GM18870 (cell line): ENCODE measurements at regions not wholly inside any gene's neighbourhood (a gene's known extent, or its start where the extent isn't known, plus 50 kb on each side); places are given as distances from the start of the nearest gene placed in this dataset.
"Not testable (repeated sequence)": the region's sequence is repeated elsewhere in the genome, so short reads cannot be mapped to it uniquely, and the experiment has no call there.

Experiments used
- ATAC-seq: cut with Tn5 transposase; IDR thresholded peaks from one replicate; pipeline ENCODE4 v1.9.1; 2021; ENCODE audit warnings: moderate library complexity; ENCODE audit not compliant: unreplicated experiment

DNA sequence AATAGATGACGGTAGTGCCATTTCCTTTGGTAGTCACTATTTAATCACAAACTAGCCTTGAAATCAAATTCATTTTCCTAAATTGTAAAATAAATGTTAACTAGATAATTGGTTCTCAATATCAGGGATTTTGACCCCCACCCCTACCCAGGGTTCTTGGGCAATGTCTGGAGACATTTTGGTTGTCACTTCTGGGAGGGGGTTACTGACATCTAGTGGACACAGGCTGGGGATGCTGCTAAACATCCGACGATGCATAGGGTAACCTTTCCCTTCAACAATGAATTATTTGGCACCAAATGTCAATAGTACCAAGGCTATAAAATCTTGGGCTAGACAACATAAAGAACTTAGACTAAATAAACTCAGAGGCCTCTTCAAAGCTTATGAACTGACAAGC is 285.8 kb upstream of the TRPC5 start:
- no peak for ATAC-seq

GRCh38 chrX:112367065-112367464 is 284.5 kb upstream of the TRPC5 start:
- ATAC-seq, result no peak

DNA sequence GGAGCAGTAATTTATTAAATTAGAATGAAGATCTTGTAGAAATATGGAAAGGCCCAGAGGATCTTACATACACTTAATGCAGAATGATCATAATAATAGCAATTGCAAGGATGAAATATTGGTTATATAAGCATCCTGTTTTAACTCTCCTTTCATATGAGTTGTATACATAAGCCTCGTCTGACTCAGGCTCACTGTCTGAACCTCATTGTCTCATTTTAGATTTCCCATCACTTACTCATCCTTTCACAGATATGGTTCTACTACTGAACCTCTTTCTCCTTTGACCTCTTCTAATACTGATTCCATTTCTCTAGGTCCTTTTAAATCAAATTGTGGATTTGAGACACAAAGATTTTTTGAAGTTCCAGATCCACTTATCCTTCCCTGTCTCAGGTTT is 277.3 kb upstream of the TRPC5 start:
- no peak for ATAC-seq

GRCh38 chrX:112355931-112356330 is 273.4 kb upstream of the TRPC5 start:
- no peak for ATAC-seq

GRCh38 chrX:112341598-112341997 is 259.0 kb upstream of the TRPC5 start:
- ATAC-seq, result no peak

DNA sequence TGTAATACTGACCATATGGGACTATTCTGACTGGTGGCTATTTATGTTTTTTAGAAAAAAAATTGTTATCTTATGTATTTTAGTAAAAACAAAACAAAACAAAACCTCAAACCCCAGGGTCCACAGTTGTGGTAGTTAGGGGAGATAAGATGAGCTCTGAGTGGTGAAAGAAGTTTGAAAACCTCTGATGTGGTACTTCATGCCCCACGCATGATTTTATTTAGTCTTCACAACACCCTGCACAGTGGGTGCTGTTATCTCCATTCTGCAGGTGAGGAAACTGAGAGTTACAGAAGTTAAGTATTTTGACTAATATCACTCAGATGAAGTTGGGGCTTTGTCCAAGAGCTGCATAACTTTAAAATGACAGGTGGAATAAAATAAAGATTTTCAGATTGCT is 230.6 kb upstream of the TRPC5 start:
- ATAC-seq, result no peak

GRCh38 chrX:112306027-112306426 is 223.5 kb upstream of the TRPC5 start:
- ATAC-seq, result no peak

- ATAC-seq, result no peak
Observed at GRCh38 chrX:112279940-112280339, 197.4 kb upstream of the TRPC5 start.

DNA sequence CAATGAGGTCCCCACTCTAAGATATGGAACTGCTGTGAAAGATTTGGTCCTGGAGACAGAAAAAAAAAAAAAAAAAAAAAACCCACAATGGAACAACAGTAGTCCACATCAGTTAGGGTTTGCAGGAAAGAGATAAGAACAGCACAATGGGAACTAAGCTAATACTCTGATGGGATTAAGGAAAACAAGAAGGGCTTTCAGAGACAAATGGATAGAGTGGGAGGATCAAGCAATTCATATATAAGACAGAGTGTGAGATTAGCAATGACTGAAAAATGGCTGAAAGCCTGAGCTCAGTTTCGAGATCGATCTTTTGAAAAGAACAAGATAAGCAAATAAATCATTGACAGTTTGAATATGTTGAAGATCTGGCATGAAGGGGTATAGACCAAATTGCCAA is 188.4 kb upstream of the TRPC5 start:
- no peak for ATAC-seq

DNA sequence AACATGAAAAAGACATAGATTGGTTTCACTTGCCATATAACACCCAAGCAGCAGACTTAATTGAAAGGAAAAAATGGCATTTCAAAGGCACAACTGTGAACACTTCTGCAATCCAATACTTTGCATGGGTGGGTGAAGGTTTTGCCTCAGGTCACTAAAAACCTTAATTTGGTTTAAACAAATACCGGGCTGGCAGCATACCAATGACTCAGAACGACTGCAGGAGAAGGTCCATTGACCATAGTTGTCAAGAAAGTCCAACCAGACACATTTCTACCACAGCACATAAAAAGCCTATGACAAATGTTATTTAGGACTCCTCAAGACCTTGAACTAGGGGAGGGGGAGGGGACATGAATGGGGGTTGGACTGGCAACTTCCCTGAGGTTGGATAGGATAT is 183.6 kb upstream of the TRPC5 start:
- ATAC-seq, result no peak

- ATAC-seq, result no peak
Observed at GRCh38 chrX:112259375-112259774, 176.8 kb upstream of the TRPC5 start.

DNA sequence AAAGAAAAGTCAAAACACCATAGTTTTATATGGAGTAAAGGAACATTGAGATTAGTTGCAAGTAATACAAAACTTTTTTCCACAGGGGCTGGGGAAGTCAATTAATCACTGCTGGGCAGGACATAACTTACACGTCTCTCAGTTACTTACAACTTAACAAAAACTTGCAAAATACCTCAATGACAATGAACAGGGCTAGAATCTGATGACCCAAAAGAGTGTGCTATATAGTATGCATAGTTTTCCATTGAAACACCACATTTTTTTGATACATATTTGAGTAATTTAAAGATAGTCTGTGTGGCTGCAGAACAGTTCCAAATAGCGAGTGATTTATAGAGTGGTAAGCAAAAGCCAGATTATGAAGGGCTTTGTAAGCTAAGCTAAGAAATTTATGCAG is 172.3 kb upstream of the TRPC5 start:
- no peak for ATAC-seq

- ATAC-seq, result no peak
Observed at GRCh38 chrX:112247714-112248113, 165.1 kb upstream of the TRPC5 start.

- no peak for ATAC-seq
Observed at GRCh38 chrX:112235547-112235946, 153.0 kb upstream of the TRPC5 start.

DNA sequence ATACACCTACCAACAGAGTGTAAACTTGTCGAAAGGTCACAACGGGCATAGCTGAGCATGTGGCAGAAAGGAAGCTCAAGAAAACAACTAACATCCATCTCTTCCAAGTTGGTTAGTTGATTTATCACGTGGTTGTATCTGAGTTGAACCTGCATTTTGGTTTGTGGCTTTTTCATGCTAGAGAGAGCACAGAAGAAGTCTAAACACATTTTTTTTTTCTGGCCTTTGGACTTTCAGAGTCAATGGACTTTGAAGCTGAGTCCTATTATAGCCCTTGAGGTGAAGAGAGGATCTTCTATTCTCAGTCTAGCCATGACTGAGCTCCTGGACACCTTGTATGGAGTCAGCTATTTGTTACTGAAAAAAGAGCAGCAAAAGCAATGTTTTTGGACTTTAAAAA is 150.6 kb upstream of the TRPC5 start:
- ATAC-seq, result peak; percentile 90

GRCh38 chrX:112226795-112227194 is 144.2 kb upstream of the TRPC5 start:
- ATAC-seq, result not testable (repeated sequence)

- ATAC-seq, result no peak
Observed at GRCh38 chrX:112223391-112223790, 140.8 kb upstream of the TRPC5 start.

- ATAC-seq, result no peak
Observed at GRCh38 chrX:112218388-112218787, 135.8 kb upstream of the TRPC5 start.

- ATAC-seq, result peak; percentile 88
Observed at GRCh38 chrX:112211459-112211858, 128.9 kb upstream of the TRPC5 start.

DNA sequence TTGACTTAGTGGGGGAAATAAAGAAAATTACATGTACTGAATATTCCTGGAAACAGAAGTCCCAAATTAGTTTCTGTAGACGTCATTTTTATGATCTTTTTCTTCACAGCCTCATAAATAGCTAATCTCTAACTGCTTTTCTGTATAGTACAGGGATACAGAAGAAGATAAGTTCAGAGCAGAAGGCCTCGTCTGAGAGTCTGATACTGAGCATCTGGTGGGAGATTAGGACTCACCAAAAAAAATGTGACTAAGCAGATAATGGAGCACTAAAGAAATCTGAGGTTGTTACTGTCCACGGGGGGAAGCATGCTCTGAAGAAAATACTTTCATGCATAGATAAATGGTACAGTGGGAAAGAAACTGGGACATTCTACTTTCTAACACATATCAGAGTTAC is 115.3 kb upstream of the TRPC5 start:
- ATAC-seq, result no peak

DNA sequence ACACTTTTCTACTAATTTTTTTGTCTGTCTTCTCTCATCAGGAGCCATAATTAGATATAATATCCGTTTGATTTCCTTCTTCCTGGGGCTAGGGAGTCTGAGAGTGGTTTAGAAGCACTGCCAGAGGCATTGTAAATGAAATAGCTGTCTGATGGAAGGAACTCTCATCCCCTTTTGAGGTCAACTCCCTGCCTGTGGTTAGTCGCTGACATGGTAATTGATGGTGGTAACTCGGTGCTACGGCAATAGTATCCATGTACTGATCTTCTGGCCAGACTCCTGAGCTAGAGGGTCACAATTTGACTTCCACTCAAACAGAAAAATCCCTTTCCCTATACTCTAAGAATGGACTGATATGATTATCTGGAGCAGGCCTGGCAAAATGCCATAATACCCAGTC is 108.1 kb upstream of the TRPC5 start:
- ATAC-seq, result no peak

DNA sequence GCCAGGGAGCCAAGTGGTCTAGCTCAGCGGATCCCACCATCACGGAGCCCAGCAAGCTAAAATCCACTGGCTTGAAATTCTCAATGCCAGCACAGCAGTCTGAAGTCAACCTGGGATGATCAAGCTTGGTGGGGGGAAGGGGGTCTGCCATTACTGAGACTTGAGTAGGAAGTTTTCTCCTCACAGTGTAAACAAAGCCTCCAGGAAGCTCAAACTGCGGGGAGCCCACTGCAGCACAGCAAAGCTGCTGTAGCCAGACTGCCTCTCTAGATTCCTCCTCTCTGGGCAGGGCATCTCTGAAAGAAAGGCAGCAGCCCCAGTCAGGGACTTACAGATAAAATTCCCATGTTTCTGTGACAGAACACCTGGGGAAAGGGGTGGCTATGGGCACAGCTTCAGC is 98.8 kb upstream of the TRPC5 start:
- not testable (repeated sequence) for ATAC-seq

DNA sequence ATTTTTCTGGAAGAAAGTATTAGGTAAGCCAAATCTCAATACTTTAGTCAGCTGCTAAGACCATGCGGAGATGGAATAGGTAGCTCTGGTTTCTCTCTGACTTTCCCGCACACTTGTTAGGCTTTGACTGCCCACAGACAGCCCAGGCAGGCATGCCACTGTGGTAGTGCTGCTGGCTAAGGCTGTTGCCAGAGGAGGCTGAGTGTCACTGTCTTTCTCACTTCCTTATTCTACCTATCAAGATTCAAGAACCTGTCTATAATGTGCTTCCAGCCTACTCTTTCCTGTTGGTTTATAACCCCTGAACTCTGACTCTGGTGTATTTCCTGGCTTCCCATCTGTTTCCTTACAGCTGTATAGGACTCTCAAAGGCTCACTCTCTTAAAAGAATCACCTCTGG is 81.8 kb upstream of the TRPC5 start:
- peak; percentile 74 for ATAC-seq

DNA sequence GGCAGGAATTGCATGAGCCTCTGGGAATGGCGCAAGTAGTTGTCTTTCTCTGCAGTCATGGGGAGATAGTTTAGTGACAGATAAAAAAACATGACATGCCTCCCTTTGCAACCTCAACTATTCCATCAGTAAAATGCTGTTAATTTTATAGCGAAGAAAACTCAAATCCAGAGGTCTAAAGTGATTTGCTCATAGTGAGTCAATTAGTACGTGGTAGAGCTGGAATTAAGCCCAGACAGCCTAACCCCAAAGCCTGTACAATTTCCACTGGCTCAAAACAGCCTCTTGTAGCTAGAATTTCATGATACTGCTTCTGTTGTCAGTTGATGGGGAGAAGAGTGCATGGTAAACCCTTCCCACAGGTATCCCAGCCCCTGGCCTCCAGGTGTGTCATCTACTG is 81.3 kb upstream of the TRPC5 start:
- no peak for ATAC-seq
